GM23338 (cell line): ENCODE measurements at regions not wholly inside any gene's neighbourhood (a gene's known extent, or its start where the extent isn't known, plus 50 kb on each side); places are given as distances from the start of the nearest gene placed in this dataset.

ENCODE experiments used
- ATAC-seq: fragments of 200-7000 bp; cut with Tn5 transposase; 3 replicates; pipeline ENCODE4 v1.9.1; 2020
- DNase-seq: peaks from one replicate; pipeline ENCODE4 v3.0.0-alpha.2; 2015; ENCODE audit warnings: low spot score
- H2AFZ ChIP-seq: fragments of 200-600 bp; sonication (generic); 2 replicates; pipeline ENCODE4 v1.8.0; 2016; ENCODE audit warnings: antibody characterized with exemption, mild to moderate bottlenecking, moderate library complexity
- H3F3A ChIP-seq: fragments of 200-600 bp; sonication (generic); replicated peaks from 2 replicates; pipeline ENCODE4 v1.8.0; 2017; ENCODE audit warnings: antibody characterized with exemption, mixed run types, low read depth
- H3K27ac ChIP-seq: fragments of 200-600 bp; sonication (generic); 2 replicates; pipeline ENCODE4 v1.6.1; 2016; ENCODE audit warnings: low read depth
- H3K27me3 ChIP-seq: fragments of 200-600 bp; sonication (generic); 2 replicates; pipeline ENCODE4 v1.8.0; 2016; ENCODE audit warnings: mild to moderate bottlenecking, mixed run types, moderate library complexity; ENCODE audit not compliant: insufficient read depth
- H3K36me3 ChIP-seq: fragments of 200-600 bp; sonication (generic); 2 replicates; pipeline ENCODE4 v1.8.0; 2016; ENCODE audit warnings: mild to moderate bottlenecking; ENCODE audit not compliant: insufficient read depth
- H3K4me1 ChIP-seq: fragments of 200-600 bp; sonication (generic); 2 replicates; pipeline ENCODE4 v1.8.0; 2016; ENCODE audit warnings: mild to moderate bottlenecking, moderate library complexity; ENCODE audit not compliant: insufficient read depth
- H3K4me2 ChIP-seq: fragments of 200-600 bp; sonication (generic); 2 replicates; pipeline ENCODE4 v1.7.1; 2017; ENCODE audit warnings: mixed run types
- H3K4me3 ChIP-seq: fragments of 200-600 bp; sonication (generic); 2 replicates; pipeline ENCODE4 v1.6.1; 2016; ENCODE audit warnings: mixed run types
- H3K79me2 ChIP-seq: fragments of 200-600 bp; sonication (generic); replicated peaks from 2 replicates; pipeline ENCODE4 v1.8.0; 2017; ENCODE audit warnings: mild to moderate bottlenecking; ENCODE audit not compliant: insufficient read depth
- H3K9me2 ChIP-seq: fragments of 200-600 bp; sonication (generic); 2 replicates; pipeline ENCODE4 v1.8.0; 2017; ENCODE audit not compliant: insufficient read depth
- H4K20me1 ChIP-seq: fragments of 200-600 bp; sonication (generic); replicated peaks from 2 replicates; pipeline ENCODE4 v1.8.0; 2017; ENCODE audit warnings: mild to moderate bottlenecking; ENCODE audit not compliant: insufficient read depth
- H3K27ac Mint-ChIP-seq: 2 replicates; pipeline ENCODE4 v1.8.0; 2020; ENCODE audit warnings: inconsistent platforms, mild to moderate bottlenecking, moderate library complexity, mixed read lengths
- H3K27me3 Mint-ChIP-seq: 3 replicates; pipeline ENCODE4 v1.8.0; 2022; ENCODE audit warnings: low read depth, mild to moderate bottlenecking, moderate library complexity, mixed read lengths, inconsistent platforms; ENCODE audit not compliant: insufficient read depth, poor library complexity
- H3K36me3 Mint-ChIP-seq: 3 replicates; pipeline ENCODE4 v1.8.0; 2021; ENCODE audit warnings: low read depth, mild to moderate bottlenecking, inconsistent platforms, moderate library complexity, mixed read lengths
- H3K4me1 Mint-ChIP-seq: 3 replicates; pipeline ENCODE4 v1.8.0; 2020; ENCODE audit warnings: mild to moderate bottlenecking, inconsistent platforms, mixed read lengths
- H3K4me3 Mint-ChIP-seq: 3 replicates; pipeline ENCODE4 v1.8.0; 2021; ENCODE audit warnings: moderate library complexity, mild to moderate bottlenecking, inconsistent platforms, mixed read lengths
- H3K9me3 Mint-ChIP-seq: 3 replicates; pipeline ENCODE4 v1.8.0; 2020; ENCODE audit warnings: moderate library complexity, mild to moderate bottlenecking, inconsistent platforms, mixed read lengths
- CREB1 ChIP-seq: fragments of 250-450 bp; sonication (Bioruptor Pico); IDR thresholded peaks from 2 replicates; pipeline ENCODE4 v1.5.0; 2020; ENCODE audit warnings: low read depth, mild to moderate bottlenecking, moderate library complexity
- CTCF ChIP-seq, 2 experiments: fragments of 200-600 bp in 1 of 2; sonication (generic) in 1 of 2; conservative IDR thresholded peaks; 2 replicates each; pipeline versions ENCODE4 v1.5.1 to v1.6.1; 2016 to 2017; ENCODE audit warnings: antibody characterized with exemption in 2 of 2, low read depth in 2 of 2, mild to moderate bottlenecking in 2 of 2, moderate library complexity in 1 of 2
- ETS1 ChIP-seq: IDR thresholded peaks from 2 replicates; pipeline ENCODE4 v1.6.1; 2016; ENCODE audit warnings: antibody characterized with exemption
- EZH2 ChIP-seq: fragments of 200-600 bp; sonication (generic); IDR thresholded peaks from one replicate; pipeline ENCODE4 v1.8.0; 2017; ENCODE audit warnings: antibody characterized with exemption, mild to moderate bottlenecking, low read depth; ENCODE audit not compliant: unreplicated experiment
- EZH2phosphoT487 ChIP-seq: fragments of 200-600 bp; sonication (generic); IDR thresholded peaks from one replicate; pipeline ENCODE4 v1.8.1; 2018; ENCODE audit warnings: antibody characterized with exemption; ENCODE audit not compliant: unreplicated experiment
- JUNB ChIP-seq: IDR thresholded peaks from one replicate; pipeline ENCODE4 v1.6.1; 2016; ENCODE audit warnings: antibody characterized with exemption; ENCODE audit not compliant: unreplicated experiment
- NANOG ChIP-seq: IDR thresholded peaks from 2 replicates; pipeline ENCODE4 v1.6.1; 2016; ENCODE audit warnings: antibody characterized with exemption, borderline replicate concordance
- POLR2AphosphoS5 ChIP-seq: IDR thresholded peaks from 2 replicates; pipeline ENCODE4 v1.6.1; 2016; ENCODE audit warnings: antibody characterized with exemption, low read depth
- REST ChIP-seq: IDR thresholded peaks from one replicate; pipeline ENCODE4 v1.6.1; 2018; ENCODE audit warnings: antibody characterized with exemption; ENCODE audit not compliant: unreplicated experiment
- STAT1 ChIP-seq: IDR thresholded peaks from one replicate; pipeline ENCODE4 v1.6.1; 2016; ENCODE audit warnings: antibody characterized with exemption; ENCODE audit not compliant: unreplicated experiment
- ZNF114 ChIP-seq: fragments of 250-450 bp; sonication (Bioruptor Pico); IDR thresholded peaks from 2 replicates; pipeline ENCODE4 v1.5.0; 2020; ENCODE audit warnings: mild to moderate bottlenecking, moderate library complexity
- ZNF331 ChIP-seq: fragments of 250-450 bp; sonication (Bioruptor Pico); IDR thresholded peaks from 2 replicates; pipeline ENCODE4 v1.5.0; 2020; ENCODE audit warnings: low read depth, mild to moderate bottlenecking, moderate library complexity

- TF ChIP-seq ETS1 = no peak
- TF ChIP-seq CTCF (conservative IDR thresholded peaks at IDR 0.05; ENCODE audit: low read depth in 2 of 2) = peak; percentile 49 to 59
Measured at GRCh38 chr4:148704291-148704690, 262.1 kb upstream of the NR3C2 start (continued).

- no peak overlapping the region for H3K4me3 Mint-ChIP-seq
- H3K4me1 ChIP-seq = no peaks in the 10 kb centered on the region
- H2AFZ ChIP-seq = no peak overlapping the region
- DNase-seq = no peak
- H3F3A ChIP-seq = no peaks in the 10 kb centered on the region
- ATAC-seq = no peak
- no peaks in the 10 kb centered on the region for H3K36me3 Mint-ChIP-seq
- no peaks in the 10 kb centered on the region for H4K20me1 ChIP-seq
- no peak overlapping the region for H3K27ac ChIP-seq
- no peaks in the 10 kb centered on the region for H3K79me2 ChIP-seq
- no peak overlapping the region for H3K4me3 ChIP-seq
- H3K27ac Mint-ChIP-seq = no peak overlapping the region
- H3K9me2 ChIP-seq = no peaks in the 10 kb centered on the region
- no peaks in the 10 kb centered on the region for H3K27me3 Mint-ChIP-seq
- no peaks in the 10 kb centered on the region for H3K36me3 ChIP-seq
- H3K9me3 Mint-ChIP-seq = no peaks in the 10 kb centered on the region
- no peak for TF ChIP-seq CTCF (conservative IDR thresholded peaks at IDR 0.05; ENCODE audit: low read depth in 2 of 2)
- TF ChIP-seq EZH2 = no peak
- TF ChIP-seq ZNF114 (CRISPR knock-in tag) = no peak
- TF ChIP-seq STAT1 = no peak
- no peak for TF ChIP-seq JUNB
- TF ChIP-seq POLR2AphosphoS5 = no peak
- TF ChIP-seq NANOG = no peak
- no peak for TF ChIP-seq CREB1 (CRISPR knock-in tag)
- no peak for TF ChIP-seq REST
- TF ChIP-seq ETS1 = no peak
- TF ChIP-seq ZNF331 (CRISPR knock-in tag) = no peak
- no peak for TF ChIP-seq EZH2phosphoT487
- no peaks in the 10 kb centered on the region for H3K27me3 ChIP-seq
- H3K4me1 Mint-ChIP-seq = peaks cover 5% of the 10 kb centered on the region; the same call in 1 of the 3 replicates
- H3K4me2 ChIP-seq = no peak overlapping the region
Measured at GRCh38 chr4:148694702-148695101, 252.5 kb upstream of the NR3C2 start.
